H9 (cell line): ENCODE measurements at regions not wholly inside any gene's neighbourhood (a gene's known extent, or its start where the extent isn't known, plus 50 kb on each side); places are given as distances from the start of the nearest gene placed in this dataset.

ENCODE experiments used
- DNase-seq: peaks from one replicate; pipeline ENCODE4 v3.0.0-alpha.2; 2017
- H2AFZ ChIP-seq: one replicate; pipeline ENCODE4 v1.6.1; 2013; ENCODE audit warnings: mild to moderate bottlenecking, low read length, control low read depth, moderate library complexity
- H2AK5ac ChIP-seq: 2 replicates; pipeline ENCODE4 v1.6.1; 2013; ENCODE audit warnings: low read length, control low read depth, mixed read lengths; ENCODE audit not compliant: insufficient read length
- H2BK120ac ChIP-seq: one replicate; pipeline ENCODE4 v1.6.1; 2013; ENCODE audit warnings: low read depth, mild to moderate bottlenecking, low read length, control low read depth, inconsistent platforms; ENCODE audit not compliant: poor library complexity, severe bottlenecking
- H2BK12ac ChIP-seq: 2 replicates; pipeline ENCODE4 v1.6.1; 2013; ENCODE audit warnings: low read length, control low read depth, mixed read lengths, low read depth; ENCODE audit not compliant: insufficient read length
- H2BK15ac ChIP-seq: 2 replicates; pipeline ENCODE4 v1.6.1; 2013; ENCODE audit warnings: low read depth, low read length, control low read depth
- H2BK20ac ChIP-seq: one replicate; pipeline ENCODE4 v1.6.1; 2013; ENCODE audit warnings: low read depth, mild to moderate bottlenecking, low read length, control low read depth, inconsistent platforms; ENCODE audit not compliant: poor library complexity, severe bottlenecking
- H2BK5ac ChIP-seq: 2 replicates; pipeline ENCODE4 v1.6.1; 2013; ENCODE audit warnings: low read length, control low read depth, mixed read lengths; ENCODE audit not compliant: insufficient read length
- H3K14ac ChIP-seq: 2 replicates; pipeline ENCODE4 v1.6.1; 2013; ENCODE audit warnings: low read length, control low read depth; ENCODE audit not compliant: insufficient read depth
- H3K18ac ChIP-seq: 2 replicates; pipeline ENCODE4 v1.6.1; 2013; ENCODE audit warnings: low read depth, mild to moderate bottlenecking, mixed read lengths, low read length, control low read depth; ENCODE audit not compliant: insufficient read length
- H3K23ac ChIP-seq: 2 replicates; pipeline ENCODE4 v1.6.1; 2013; ENCODE audit warnings: low read length, control low read depth, mixed read lengths, low read depth; ENCODE audit not compliant: insufficient read length
- H3K23me2 ChIP-seq: 2 replicates; pipeline ENCODE4 v1.6.1; 2013; ENCODE audit warnings: low read depth, mild to moderate bottlenecking, mixed read lengths, low read length, control low read depth; ENCODE audit not compliant: insufficient read length, poor library complexity, severe bottlenecking
- H3K27ac ChIP-seq: 2 replicates; pipeline ENCODE4 v1.5.1; 2013; ENCODE audit warnings: low read length, control low read depth, mixed read lengths, low read depth; ENCODE audit not compliant: insufficient read length
- H3K27me3 ChIP-seq: 2 replicates; pipeline ENCODE4 v1.6.1; 2013; ENCODE audit warnings: low read length, control low read depth, inconsistent platforms; ENCODE audit not compliant: insufficient read depth
- H3K4ac ChIP-seq: 2 replicates; pipeline ENCODE4 v1.6.1; 2013; ENCODE audit warnings: low read depth, mild to moderate bottlenecking, control low read depth, inconsistent platforms, low read length, moderate library complexity
- H3K4me1 ChIP-seq: 2 replicates; pipeline ENCODE4 v1.6.1; 2013; ENCODE audit warnings: low read length, control low read depth, inconsistent platforms; ENCODE audit not compliant: insufficient read depth
- H3K4me2 ChIP-seq: 2 replicates; pipeline ENCODE4 v1.6.1; 2013; ENCODE audit warnings: low read length, control low read depth, mixed read lengths; ENCODE audit not compliant: insufficient read length, insufficient read depth
- H3K56ac ChIP-seq: 2 replicates; pipeline ENCODE4 v1.6.1; 2013; ENCODE audit warnings: low read depth, mild to moderate bottlenecking, mixed read lengths, low read length, control low read depth; ENCODE audit not compliant: insufficient read length
- H3K79me1 ChIP-seq: 2 replicates; pipeline ENCODE4 v1.6.1; 2013; ENCODE audit warnings: low read depth, mild to moderate bottlenecking, moderate library complexity, low read length, control low read depth, inconsistent platforms; ENCODE audit not compliant: insufficient read depth, poor library complexity, severe bottlenecking
- H3K79me2 ChIP-seq: 2 replicates; pipeline ENCODE4 v1.6.1; 2013; ENCODE audit warnings: low read length, control low read depth, inconsistent platforms; ENCODE audit not compliant: insufficient read depth
- H3K9ac ChIP-seq: 2 replicates; pipeline ENCODE4 v1.6.1; 2013; ENCODE audit warnings: low read length, control low read depth, mixed read lengths; ENCODE audit not compliant: insufficient read length; ENCODE audit errors: extremely low read depth
- H3K9me3 ChIP-seq: one replicate; pipeline ENCODE4 v1.6.1; 2013; ENCODE audit warnings: low read depth, low read length, inconsistent platforms; ENCODE audit not compliant: control insufficient read depth
- H3T11ph ChIP-seq: one replicate; pipeline ENCODE4 v1.6.1; 2013; ENCODE audit warnings: mild to moderate bottlenecking, low read length, control low read depth, inconsistent platforms
- H4K20me1 ChIP-seq: one replicate; pipeline ENCODE4 v1.6.1; 2013; ENCODE audit not compliant: control insufficient read depth, insufficient read length, insufficient read depth
- H4K5ac ChIP-seq: 2 replicates; pipeline ENCODE4 v1.6.1; 2013; ENCODE audit warnings: low read depth, mild to moderate bottlenecking, mixed read lengths, low read length, control low read depth; ENCODE audit not compliant: insufficient read length
- H4K8ac ChIP-seq: replicated peaks from 2 replicates; pipeline ENCODE4 v1.6.1; 2013; ENCODE audit warnings: low read length, control low read depth, mixed read lengths, low read depth; ENCODE audit not compliant: insufficient read length
- H4K91ac ChIP-seq: 2 replicates; pipeline ENCODE4 v1.6.1; 2013; ENCODE audit warnings: low read depth, mild to moderate bottlenecking, moderate library complexity, mixed read lengths, low read length, control low read depth; ENCODE audit not compliant: insufficient read length
- H3K27ac Mint-ChIP-seq, 3 experiments: 2 replicates in 2 of 3; 3 replicates in 1 of 3; pipeline ENCODE4 v1.8.0; 2020 to 2021; ENCODE audit warnings: mixed read lengths in 3 of 3, mild to moderate bottlenecking in 1 of 3, moderate library complexity in 1 of 3
- H3K27me3 Mint-ChIP-seq: 2 replicates; pipeline ENCODE4 v1.8.0; 2021; ENCODE audit warnings: low read depth, mild to moderate bottlenecking, moderate library complexity, mixed read lengths
- H3K36me3 Mint-ChIP-seq, 3 experiments: 2 replicates in 2 of 3; 3 replicates in 1 of 3; pipeline ENCODE4 v1.8.0; 2020 to 2021; ENCODE audit warnings: low read depth in 3 of 3, mixed read lengths in 3 of 3; ENCODE audit not compliant: insufficient read depth in 1 of 3
- H3K4me1 Mint-ChIP-seq, 2 experiments: 2 replicates each; pipeline ENCODE4 v1.8.0; 2020; ENCODE audit warnings: mixed read lengths in 2 of 2
- H3K4me3 Mint-ChIP-seq, 2 experiments: 2 replicates in 1 of 2; 3 replicates in 1 of 2; pipeline ENCODE4 v1.8.0; 2020 to 2021; ENCODE audit warnings: mild to moderate bottlenecking in 2 of 2, mixed read lengths in 2 of 2, moderate library complexity in 1 of 2
- H3K9me3 Mint-ChIP-seq, 2 experiments: 2 replicates in 1 of 2; 3 replicates in 1 of 2; pipeline ENCODE4 v1.8.0; 2020; ENCODE audit warnings: mild to moderate bottlenecking in 2 of 2, mixed read lengths in 2 of 2, moderate library complexity in 1 of 2
- WGBS: extraction: QIAGEN DNeasy Blood & Tissue Kit; methylation state at CpG from one replicate; pipeline ENCODE4 v1.1.7; 2013; ENCODE audit warnings: missing lambda C conversion rate, low lambda C conversion rate, mixed read lengths; ENCODE audit not compliant: insufficient read length; ENCODE audit errors: extremely low coverage; 5-methylcytosine and 5-hydroxymethylcytosine counted together
- TF ChIP-seq, protein P1 (sequence below): fragments of 200-600 bp; sonication (generic); conservative IDR thresholded peaks from 3 replicates; pipeline ENCODE4 v1.8.0; 2021; ENCODE audit warnings: antibody characterized with exemption, mild to moderate bottlenecking

DNA sequence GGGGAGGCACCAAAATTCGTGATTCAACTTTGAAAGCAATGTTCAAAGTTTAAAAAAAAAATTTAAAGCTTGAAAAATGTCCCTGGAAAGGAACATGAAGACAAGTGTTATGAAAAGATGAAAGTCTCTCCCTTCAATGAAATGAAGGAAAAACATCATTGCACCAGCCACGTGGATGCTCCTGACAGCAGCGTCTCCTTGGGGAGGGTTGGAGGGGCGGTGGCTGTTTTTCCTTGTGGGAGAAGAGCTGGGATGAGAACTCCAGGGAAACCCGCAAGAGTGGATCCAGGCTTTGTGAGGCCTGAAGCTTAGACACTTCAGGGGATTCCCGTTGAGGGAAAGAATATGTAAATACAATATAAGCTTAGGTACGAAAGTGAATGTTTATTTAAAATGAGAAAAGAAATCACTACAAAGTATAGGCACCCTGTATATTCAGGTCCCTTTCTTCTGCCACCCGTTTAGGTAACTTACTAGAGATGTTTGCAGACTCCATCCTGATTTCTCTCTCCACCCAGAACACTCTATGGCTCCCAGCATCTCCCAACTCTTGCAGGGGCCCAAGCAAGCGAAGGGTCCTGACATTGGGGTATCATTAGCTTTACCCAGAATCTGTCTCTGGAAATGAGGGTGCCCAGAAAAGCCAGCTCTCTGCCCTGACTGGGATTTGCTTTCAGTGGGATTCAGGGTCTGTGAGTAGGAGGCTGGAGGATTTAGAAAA, 63.1 kb upstream of the BAIAP2L1 start:
- Histone ChIP-seq H2AFZ (no peak overlapping the region), H3K4me1 (no peaks in the 10 kb centered on the region), H2BK120ac (no peak overlapping the region), H3K27me3 (no peaks in the 10 kb centered on the region), H3K56ac (no peak overlapping the region), H4K8ac (no peak overlapping the region), H3K27ac (no peak overlapping the region), H4K91ac (no peak overlapping the region), H2BK5ac (no peak overlapping the region), H2BK20ac (no peak overlapping the region), H2AK5ac (no peak overlapping the region), H3K4me2 (no peak overlapping the region), H3T11ph (no peak overlapping the region), H3K9me3 (no peaks in the 10 kb centered on the region), H3K23ac (no peak overlapping the region), H4K20me1 (no peaks in the 10 kb centered on the region), H3K18ac (no peak overlapping the region), H3K79me2 (no peaks in the 10 kb centered on the region), H3K14ac (no peak overlapping the region), H2BK15ac (no peak overlapping the region), H4K5ac (no peak overlapping the region), H3K79me1 (no peaks in the 10 kb centered on the region), H2BK12ac (no peak overlapping the region), H3K9ac (no peak overlapping the region), H3K4ac (no peak overlapping the region), H3K23me2 (no peaks in the 10 kb centered on the region)
- Mint-ChIP-seq H3K27me3 (peaks cover 27% of the 10 kb centered on the region), H3K4me1 (peaks cover 0 to 4% of the 10 kb centered on the region in 2 experiments; a peak in 2 of 4 replicates), H3K9me3 (peaks cover 7 to 9% of the 10 kb centered on the region in 2 experiments; a peak in 4 of 5 replicates), H3K27ac (no peak overlapping the region), H3K36me3 (peaks cover 0 to under 1% (median 0%) of the 10 kb centered on the region in 3 experiments; a peak in 1 of 7 replicates), H3K4me3 (no peak overlapping the region)
- WGBS = no CpG with 5 or more reads among the region's 9 CpGs
- TF ChIP-seq, protein P1, sequence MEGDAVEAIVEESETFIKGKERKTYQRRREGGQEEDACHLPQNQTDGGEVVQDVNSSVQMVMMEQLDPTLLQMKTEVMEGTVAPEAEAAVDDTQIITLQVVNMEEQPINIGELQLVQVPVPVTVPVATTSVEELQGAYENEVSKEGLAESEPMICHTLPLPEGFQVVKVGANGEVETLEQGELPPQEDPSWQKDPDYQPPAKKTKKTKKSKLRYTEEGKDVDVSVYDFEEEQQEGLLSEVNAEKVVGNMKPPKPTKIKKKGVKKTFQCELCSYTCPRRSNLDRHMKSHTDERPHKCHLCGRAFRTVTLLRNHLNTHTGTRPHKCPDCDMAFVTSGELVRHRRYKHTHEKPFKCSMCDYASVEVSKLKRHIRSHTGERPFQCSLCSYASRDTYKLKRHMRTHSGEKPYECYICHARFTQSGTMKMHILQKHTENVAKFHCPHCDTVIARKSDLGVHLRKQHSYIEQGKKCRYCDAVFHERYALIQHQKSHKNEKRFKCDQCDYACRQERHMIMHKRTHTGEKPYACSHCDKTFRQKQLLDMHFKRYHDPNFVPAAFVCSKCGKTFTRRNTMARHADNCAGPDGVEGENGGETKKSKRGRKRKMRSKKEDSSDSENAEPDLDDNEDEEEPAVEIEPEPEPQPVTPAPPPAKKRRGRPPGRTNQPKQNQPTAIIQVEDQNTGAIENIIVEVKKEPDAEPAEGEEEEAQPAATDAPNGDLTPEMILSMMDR = no peak
- no peak for DNase-seq
